GM08714 (cell line): ENCODE measurements at regions not wholly inside any gene's neighbourhood (a gene's known extent, or its start where the extent isn't known, plus 50 kb on each side); places are given as distances from the start of the nearest gene placed in this dataset.

Experiments used
- H3K4me3 ChIP-seq: fragments of 200-500 bp; sonication (Bioruptor generic); 2 replicates; pipeline ENCODE4 v1.5.1; 2014; ENCODE audit warnings: mild to moderate bottlenecking, low read length, inconsistent platforms
- ZNF274 ChIP-seq: IDR thresholded peaks from 2 replicates; pipeline ENCODE4 v1.6.1; 2012; ENCODE audit warnings: mild to moderate bottlenecking, low read depth, low read length

DNA sequence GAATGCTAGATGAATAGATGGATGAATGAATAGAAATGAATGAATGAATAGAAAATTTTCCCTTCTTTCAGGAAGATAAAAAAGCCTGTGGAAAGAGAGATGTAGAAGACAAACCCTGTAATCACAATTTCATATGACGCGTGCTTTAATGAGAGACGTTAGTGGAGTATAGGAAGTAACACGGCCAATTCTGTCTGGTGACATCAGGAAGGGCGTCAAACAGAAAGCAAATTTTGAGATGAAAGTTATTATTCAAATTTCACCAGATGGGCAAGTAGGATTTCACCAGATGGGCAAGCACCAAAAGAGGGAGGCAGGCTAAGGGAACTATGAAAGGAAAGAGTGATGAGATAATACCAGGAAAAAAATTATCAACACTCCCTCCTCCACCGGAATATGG lies 128.9 kb upstream of the PRSS1 start:
- TF ChIP-seq ZNF274 = no peak

GRCh38 chr7:142618655-142619351 lies 130.5 kb upstream of the PRSS1 start:
- TF ChIP-seq ZNF274 = no peak
- no peak overlapping the region for H3K4me3 ChIP-seq

More for the DNA sequence above, 128.9 kb upstream of the PRSS1 start:
- no peak overlapping the region for H3K4me3 ChIP-seq

DNA sequence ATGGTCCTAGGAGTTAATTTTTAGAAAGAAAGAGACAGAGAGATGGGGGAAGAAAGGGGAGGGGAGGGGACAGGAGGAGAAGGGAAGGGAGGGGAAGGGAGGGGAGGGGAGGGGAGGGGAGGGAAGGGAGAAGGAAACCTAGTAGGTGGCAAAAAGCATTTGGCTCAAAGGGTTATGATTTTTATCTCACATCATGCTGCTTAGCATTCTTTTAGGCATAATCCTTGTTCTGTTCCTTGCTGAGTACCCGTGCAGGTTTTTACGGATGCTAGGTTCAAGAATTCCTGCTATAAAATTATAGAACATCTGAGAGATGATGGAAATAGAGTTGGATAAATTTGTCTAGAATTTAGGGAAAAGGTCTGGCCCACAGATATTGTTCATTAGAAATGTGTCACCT lies 132.4 kb upstream of the PRSS1 start:
- no peak overlapping the region for H3K4me3 ChIP-seq
- TF ChIP-seq ZNF274 = no peak

DNA sequence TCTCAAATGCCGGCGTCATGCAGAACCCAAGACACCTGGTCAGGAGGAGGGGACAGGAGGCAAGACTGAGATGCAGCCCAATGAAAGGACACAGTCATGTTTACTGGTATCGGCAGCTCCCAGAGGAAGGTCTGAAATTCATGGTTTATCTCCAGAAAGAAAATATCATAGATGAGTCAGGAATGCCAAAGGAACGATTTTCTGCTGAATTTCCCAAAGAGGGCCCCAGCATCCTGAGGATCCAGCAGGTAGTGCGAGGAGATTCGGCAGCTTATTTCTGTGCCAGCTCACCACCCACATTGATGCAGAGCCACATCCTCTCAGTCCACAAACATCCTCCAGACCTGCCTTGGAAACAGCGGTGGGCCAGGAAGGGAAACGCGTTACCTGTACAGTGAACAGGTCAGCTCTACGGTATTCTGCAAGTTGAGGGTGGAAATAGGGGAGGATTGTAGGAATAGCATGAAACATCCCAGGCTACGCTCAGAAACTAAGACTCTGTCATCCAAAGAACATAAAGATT lies 133.1 kb upstream of the PRSS1 start:
- no peak overlapping the region for H3K4me3 ChIP-seq
- TF ChIP-seq ZNF274 = no peak

DNA sequence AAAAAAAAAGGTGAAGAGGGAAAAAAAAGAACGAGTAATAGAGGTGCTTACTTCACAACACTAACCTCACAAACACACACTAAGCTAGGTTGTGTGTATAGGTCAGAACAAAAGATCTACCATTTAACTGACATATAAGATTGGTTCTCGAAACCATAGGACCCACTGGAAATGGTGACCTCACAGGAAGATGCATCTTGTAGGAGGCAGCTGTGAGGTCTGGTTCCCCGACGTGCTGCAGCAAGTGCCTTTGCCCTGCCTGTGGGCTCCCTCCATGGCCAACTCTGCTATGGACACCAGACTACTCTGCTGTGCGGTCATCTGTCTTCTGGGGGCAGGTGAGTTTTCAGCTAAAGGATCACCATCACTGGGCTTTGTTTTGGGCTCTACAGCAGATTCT lies 133.8 kb upstream of the PRSS1 start:
- no peak for TF ChIP-seq ZNF274
- H3K4me3 ChIP-seq = no peak overlapping the region

DNA sequence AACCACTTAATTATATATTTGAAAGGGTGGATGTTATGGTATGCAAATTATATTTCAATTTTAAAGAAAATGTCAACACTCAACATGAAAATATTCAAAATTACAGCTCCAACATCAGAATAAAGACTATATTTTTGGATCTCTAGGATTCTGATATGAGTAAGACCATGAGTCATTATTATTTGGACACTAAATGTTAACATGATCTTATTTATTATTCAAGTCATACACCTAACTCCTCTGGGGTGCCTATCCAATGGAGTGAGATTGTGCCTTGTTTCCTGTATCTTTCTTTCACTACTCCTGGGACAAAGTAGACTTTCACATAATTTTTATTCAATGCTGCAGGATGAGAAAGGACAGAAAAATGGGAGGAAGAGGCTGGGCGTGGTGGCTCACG lies 135.2 kb upstream of the PRSS1 start:
- no peak for TF ChIP-seq ZNF274
- no peak overlapping the region for H3K4me3 ChIP-seq

DNA sequence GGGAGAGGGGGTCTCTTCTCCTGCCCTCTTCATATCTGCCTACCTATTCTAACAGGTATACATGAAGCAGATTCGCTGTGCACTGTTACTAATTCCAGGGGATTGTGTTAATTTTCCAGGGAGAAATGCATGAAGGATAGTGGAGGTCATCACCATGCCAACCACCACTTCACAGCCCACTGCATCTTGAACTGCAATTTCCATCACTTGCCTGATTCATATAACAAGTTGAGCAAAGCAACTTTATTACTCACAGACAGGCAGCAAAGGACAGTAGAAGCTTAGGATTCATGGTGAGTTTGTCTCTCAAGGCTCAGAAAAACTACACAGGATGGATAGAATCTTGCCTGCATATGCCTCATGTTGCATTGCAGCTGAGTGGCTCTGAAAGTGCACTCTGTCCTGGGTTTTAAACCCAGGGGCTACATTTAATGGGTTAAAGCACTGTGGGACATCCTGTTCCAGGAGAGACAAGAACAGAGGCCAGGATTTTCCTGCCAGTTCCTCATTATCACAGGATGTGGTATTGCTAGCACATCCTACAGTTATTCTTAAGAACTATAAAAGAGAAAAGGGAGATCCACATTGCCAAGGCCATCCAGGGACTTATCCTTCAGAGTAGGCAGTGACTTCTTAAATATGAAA lies 136.9 kb upstream of the PRSS1 start:
- no peak overlapping the region for H3K4me3 ChIP-seq
- TF ChIP-seq ZNF274 = no peak

DNA sequence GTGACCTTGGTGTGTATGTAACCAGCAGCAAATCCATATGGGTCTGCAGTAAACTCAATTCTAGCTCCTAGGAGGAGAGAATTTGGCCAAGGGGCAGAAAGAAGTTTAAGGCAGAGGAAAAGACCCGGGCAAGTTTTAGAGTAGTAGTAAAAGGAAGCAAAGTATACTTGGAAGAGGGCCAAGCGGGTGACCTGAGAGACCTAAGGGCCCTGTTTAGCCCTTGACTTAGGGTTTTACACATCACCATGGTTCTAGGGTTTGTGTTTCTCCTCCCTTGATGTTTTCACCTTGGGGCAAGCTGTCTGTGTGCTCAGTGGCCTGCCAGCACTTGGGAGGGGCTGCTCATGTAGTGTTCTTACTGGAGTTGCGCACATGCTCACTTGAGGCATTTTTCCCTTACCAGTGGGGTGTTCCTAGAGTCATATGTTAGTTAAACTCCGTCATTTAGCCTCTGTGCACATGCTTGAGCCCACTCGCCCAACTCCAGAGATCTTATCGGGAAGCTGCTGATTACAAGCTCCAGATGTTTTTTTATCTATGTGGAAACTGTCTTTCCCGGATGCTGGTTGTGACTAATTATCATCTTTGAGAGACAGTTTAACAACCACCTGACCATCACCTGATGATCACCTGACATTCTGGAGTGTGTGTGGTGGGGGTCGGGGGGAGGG lies 137.6 kb upstream of the PRSS1 start:
- TF ChIP-seq ZNF274 = no peak
- H3K4me3 ChIP-seq = no peak overlapping the region

- H3K4me3 ChIP-seq = no peak overlapping the region
- TF ChIP-seq ZNF274 = no peak
These were observed 140.4 kb upstream of the PRSS1 start for GRCh38 chr7:142608630-142609428.

GRCh38 chr7:142607351-142607750 lies 141.9 kb upstream of the PRSS1 start:
- no peak overlapping the region for H3K4me3 ChIP-seq
- TF ChIP-seq ZNF274 = no peak

DNA sequence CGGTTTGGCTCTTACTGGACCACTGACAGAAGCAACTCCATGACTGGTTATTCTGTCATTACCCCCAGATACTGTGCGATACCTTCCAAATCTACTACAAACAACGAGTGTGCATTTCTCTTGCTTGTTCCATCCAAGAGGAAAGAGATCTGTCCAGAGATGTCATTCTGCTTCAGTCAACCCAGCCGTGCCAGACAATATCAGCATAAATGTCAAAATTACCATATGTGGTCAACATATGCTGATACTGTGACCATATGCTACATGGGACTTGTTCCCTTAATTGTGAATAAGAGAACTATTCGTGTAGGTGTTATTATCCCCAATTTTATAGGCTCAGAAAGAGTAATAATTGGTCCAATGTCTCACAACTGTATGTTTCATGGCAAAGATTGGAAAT lies 143.2 kb upstream of the PRSS1 start:
- no peak for TF ChIP-seq ZNF274
- H3K4me3 ChIP-seq = no peak overlapping the region

DNA sequence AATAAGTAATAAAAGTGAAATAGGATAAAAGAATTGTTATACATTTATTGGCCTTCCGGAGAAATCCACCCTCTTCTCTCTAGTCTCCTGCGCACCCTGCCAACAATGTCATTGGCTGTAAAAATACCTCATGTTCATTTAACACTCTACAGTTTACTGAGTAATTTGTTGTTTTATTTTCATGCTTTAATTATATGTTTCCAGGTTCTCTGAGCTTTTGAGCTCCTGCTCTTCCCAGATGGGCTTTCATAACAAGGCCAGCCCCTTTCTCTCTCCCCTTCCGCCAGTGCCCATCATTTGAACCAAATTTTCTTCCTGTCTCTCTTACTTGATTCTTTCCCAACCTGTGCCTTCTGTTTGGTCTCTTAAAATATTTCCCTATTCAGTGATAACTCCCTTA lies 144.6 kb upstream of the PRSS1 start:
- TF ChIP-seq ZNF274 = no peak
- no peak overlapping the region for H3K4me3 ChIP-seq

DNA sequence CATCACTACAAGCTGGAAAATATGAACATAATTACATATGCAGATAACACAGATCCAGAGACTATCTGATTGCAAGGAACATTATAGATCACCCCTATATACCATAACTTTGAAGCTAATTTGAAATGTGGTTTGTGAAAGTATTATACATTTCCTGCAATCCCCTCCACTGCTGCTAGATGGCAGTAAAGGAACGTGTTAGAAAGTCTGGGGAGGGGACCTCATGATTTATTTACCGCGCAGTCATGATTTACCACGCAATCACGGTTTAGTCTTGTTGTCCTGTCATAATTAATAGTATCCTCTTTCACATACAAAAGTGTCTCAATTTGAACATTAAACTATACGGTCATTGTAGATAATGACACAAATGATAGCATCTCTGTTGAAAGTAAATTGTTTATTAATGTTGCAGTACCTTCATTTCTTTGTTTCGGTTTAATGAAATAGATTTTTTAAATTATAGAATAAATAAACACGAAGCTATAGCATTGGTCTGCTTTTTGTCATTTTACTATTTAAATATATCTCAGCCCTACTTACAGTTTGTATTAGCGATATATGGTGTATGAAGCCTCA lies 145.3 kb upstream of the PRSS1 start:
- TF ChIP-seq ZNF274 = no peak
- H3K4me3 ChIP-seq = no peak overlapping the region

DNA sequence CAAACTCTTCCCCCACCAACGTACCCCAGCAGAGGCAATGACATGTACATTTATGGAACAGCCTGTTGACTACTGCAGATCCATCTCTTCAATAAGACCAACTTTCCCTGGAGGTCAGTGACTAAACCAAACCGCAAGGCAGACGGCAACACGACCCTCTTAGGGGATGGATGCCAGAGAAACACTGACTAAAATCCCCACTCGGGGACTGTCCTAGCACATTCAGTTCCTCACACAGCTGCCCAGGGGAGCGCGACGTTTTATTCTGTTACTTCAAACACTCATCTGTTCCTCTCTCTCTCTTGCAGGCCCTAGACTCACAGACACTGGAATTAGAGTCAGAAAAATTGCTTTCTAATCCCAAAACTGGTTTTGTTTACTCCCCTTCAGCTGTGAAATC lies 146.5 kb upstream of the PRSS1 start:
- no peak for TF ChIP-seq ZNF274
- no peak overlapping the region for H3K4me3 ChIP-seq
